ENCODE measurements at regions not wholly inside any gene's neighbourhood (a gene's known extent, or its start where the extent isn't known, plus 50 kb on each side); places are given as distances from the start of the nearest gene placed in this dataset.

- TF ChIP-seq POLR2A (IDR thresholded peaks at IDR 0.05) (no peak), CTCF (IDR thresholded peaks at IDR 0.05) (no peak)
Observed at GRCh38 chrX:3449287-3449686, 102.8 kb upstream of the MXRA5 start.

Measured in heart left ventricle (tissue), 13 donors.